Hippocampal formation (tissue), 2 donors: ENCODE measurements at regions not wholly inside any gene's neighbourhood (a gene's known extent, or its start where the extent isn't known, plus 50 kb on each side); places are given as distances from the start of the nearest gene placed in this dataset.

Experiments
- DNase-seq, 2 donors: peaks; one replicate each; lab custom pipeline; 2025; lab: John Stamatoyannopoulos, UW

GRCh38 chr10:94192974-94193373, 169.8 kb downstream of the NOC3L start:
- no peak for DNase-seq

GRCh38 chr10:94193466-94193924, 169.2 kb downstream of the NOC3L start:
- no peak for DNase-seq

- no peak for DNase-seq
Measured at GRCh38 chr10:94194256-94194655, 168.5 kb downstream of the NOC3L start.

GRCh38 chr10:94197241-94197640, 165.5 kb downstream of the NOC3L start:
- no peak for DNase-seq

- no peak for DNase-seq
Measured at GRCh38 chr10:94198324-94198723, 164.4 kb downstream of the NOC3L start.

- DNase-seq: no peak
Measured at GRCh38 chr10:94199565-94199964, 163.2 kb downstream of the NOC3L start.

GRCh38 chr10:94200146-94200837, 162.4 kb downstream of the NOC3L start:
- DNase-seq: no peak

GRCh38 chr10:94205396-94205831, 157.3 kb downstream of the NOC3L start:
- no peak for DNase-seq

- DNase-seq: no peak
Measured at GRCh38 chr10:94206176-94206575, 156.6 kb downstream of the NOC3L start.

- DNase-seq: no peak
Measured at GRCh38 chr10:94208315-94208714, 154.4 kb downstream of the NOC3L start.

GRCh38 chr10:94210440-94211168, 152.1 kb downstream of the NOC3L start:
- DNase-seq: no peak

- DNase-seq: no peak
Measured at GRCh38 chr10:94211169-94211510, 151.6 kb downstream of the NOC3L start.

GRCh38 chr10:94213001-94213530, 149.7 kb downstream of the NOC3L start:
- no peak for DNase-seq

GRCh38 chr10:94213980-94214379, 148.8 kb downstream of the NOC3L start:
- DNase-seq: no peak

GRCh38 chr10:94214481-94214893, 148.3 kb downstream of the NOC3L start:
- no peak for DNase-seq

- DNase-seq: no peak
Measured at GRCh38 chr10:94216201-94216600, 146.5 kb downstream of the NOC3L start.

GRCh38 chr10:94217411-94217810, 145.3 kb downstream of the NOC3L start:
- no peak for DNase-seq

- no peak for DNase-seq
Measured at GRCh38 chr10:94218493-94219183, 144.1 kb downstream of the NOC3L start.

GRCh38 chr10:94219829-94220228, 142.9 kb downstream of the NOC3L start:
- DNase-seq: no peak

GRCh38 chr10:94220717-94221116, 142.0 kb downstream of the NOC3L start:
- DNase-seq: no peak

- DNase-seq: no peak
Measured at GRCh38 chr10:94223702-94224370, 138.9 kb downstream of the NOC3L start.

GRCh38 chr10:94224656-94225055, 138.1 kb downstream of the NOC3L start:
- DNase-seq: no peak
